ENCODE measurements at regions not wholly inside any gene's neighbourhood (a gene's known extent, or its start where the extent isn't known, plus 50 kb on each side); places are given as distances from the start of the nearest gene placed in this dataset.

DNA sequence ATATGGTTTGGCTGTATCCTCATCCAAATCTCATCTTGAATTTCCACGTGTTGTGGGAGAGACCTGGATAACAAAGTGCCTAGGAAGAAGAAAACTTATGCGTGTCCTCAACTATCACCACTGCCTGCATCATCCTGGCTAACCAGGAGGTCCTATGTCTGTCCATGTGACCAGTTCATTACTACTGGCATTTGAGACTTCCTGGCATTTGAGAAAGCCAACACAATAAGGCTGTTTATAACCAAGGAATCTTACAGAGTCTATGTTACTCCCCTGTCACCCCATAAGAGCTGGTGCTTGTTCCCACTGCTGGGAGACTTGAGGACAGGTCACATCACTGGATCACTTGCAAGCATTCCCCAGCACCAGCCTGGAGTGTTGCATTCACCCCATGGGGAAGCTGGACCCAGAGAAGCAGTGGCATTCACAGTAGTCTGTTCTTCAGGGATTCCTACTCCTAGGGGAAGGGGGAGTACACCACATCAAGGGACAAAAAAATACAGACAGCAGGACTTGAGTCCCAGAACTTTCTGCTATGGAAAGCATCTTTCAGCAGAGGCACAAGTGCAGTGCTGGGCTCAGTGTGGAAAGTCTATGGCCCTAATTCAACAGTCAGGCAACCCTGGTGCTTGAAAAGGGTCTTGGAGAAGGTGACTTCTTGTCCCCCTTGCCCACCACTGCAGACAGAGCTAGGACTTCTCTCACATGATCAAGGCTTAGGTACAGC is 717.1 kb downstream of the SEMA5A start:
- TF ChIP-seq, protein P1, sequence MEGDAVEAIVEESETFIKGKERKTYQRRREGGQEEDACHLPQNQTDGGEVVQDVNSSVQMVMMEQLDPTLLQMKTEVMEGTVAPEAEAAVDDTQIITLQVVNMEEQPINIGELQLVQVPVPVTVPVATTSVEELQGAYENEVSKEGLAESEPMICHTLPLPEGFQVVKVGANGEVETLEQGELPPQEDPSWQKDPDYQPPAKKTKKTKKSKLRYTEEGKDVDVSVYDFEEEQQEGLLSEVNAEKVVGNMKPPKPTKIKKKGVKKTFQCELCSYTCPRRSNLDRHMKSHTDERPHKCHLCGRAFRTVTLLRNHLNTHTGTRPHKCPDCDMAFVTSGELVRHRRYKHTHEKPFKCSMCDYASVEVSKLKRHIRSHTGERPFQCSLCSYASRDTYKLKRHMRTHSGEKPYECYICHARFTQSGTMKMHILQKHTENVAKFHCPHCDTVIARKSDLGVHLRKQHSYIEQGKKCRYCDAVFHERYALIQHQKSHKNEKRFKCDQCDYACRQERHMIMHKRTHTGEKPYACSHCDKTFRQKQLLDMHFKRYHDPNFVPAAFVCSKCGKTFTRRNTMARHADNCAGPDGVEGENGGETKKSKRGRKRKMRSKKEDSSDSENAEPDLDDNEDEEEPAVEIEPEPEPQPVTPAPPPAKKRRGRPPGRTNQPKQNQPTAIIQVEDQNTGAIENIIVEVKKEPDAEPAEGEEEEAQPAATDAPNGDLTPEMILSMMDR (IDR thresholded peaks at IDR 0.05), result no peak

DNA sequence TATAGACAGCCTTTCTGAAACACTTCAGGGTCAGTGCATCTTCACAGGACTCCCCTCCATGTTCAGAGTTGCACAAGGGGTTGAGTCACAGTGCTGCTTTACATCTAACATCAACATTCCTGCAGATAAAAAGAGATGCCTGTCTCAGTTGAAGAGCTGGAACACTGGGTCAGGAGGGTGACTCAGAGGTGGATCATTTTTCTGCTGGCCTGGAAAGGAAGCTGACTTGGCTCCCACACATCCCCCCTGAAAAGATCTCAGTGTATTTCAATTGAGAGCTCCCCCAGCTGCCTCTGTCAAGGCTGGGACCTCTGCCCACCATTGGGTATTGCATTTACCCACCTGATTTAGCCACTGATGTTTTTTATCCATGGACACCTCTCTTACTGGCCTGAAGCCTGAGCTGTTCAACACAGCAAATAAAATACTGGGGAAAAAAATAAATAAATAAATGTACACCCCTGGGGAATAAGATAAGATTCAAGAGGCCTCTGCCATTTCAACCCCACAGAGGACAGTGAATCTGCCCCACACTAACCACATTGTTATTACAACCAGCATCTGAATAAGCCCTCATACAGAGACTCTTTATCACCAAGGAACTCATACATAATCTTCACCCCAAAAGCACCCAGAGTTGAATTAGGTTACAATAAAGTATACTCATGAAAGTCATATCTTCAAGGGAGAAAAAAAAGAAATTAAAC is 716.4 kb downstream of the SEMA5A start:
- TF ChIP-seq, protein P1 (IDR thresholded peaks at IDR 0.05), result no peak

DNA sequence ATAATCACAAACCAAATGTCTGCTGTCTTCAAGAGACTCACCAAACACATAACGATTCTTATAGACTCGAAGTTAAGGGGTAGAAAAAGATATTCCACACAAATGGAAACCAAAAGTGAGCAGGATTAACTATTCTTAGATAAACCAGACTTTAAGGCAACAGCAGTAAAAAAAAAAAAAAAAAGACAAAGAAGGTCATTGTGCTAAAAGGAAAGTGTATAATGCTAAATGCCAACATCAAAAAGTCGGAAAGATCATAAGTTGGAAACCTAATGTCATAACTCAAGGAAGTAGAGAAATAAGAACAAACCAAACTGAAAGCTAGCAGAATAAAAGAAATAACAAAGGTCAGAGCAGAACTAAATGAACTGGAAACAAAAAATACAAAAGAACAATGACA is 714.6 kb downstream of the SEMA5A start:
- TF ChIP-seq, protein P1 (IDR thresholded peaks at IDR 0.05), result no peak

DNA sequence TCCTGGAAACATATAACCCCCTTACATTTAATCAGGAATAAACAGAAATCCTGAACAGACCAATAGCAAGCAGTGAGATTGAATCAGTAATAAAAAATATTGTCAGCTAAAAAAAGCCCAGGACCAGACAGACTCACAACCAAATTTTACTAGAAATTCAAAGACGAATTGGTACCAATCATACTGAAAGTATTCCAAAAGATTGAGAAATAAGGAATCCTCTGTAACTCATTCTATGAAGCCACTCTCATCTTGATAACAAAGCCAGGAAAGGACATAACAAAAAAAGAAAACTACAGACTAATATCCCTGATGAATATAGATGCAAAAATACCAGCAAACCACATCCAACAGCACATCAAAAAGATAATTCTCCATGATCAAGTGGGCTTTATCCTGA is 714.0 kb downstream of the SEMA5A start:
- TF ChIP-seq, protein P1 (IDR thresholded peaks at IDR 0.05), result no peak

DNA sequence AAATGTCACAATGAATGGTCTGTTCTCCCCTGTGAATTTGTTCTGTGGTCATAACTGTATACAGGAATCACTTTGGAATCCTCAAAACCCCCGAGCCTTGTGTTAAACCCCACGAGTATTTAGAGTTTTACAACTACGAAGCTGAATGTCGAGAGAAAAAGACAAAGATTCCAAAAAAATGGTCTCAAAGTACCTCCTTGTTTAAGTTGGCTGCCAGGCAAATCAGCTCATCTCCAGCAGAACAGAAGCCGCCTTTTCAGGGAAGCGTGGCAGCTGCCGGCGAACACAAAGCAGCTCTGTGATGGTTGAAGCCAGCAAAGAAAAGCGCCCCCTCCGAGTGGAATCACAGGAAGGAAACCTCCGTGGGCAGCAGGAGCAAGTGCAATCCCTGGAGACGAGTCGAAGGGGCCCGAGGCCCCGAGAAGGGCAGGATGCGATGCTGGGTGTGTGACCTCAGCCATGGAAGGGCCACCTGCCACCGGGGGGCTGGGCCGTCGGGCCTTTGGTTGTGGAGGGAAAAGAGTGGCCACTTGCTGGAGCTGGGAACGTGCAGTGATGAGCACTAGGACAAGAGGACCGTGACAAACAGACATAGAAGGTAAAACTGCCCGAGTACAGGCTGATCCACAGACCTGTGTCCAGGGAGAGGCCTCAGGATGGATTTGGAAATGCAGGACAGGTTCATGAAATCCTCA is 706.4 kb downstream of the SEMA5A start:
- TF ChIP-seq, protein P1 (IDR thresholded peaks at IDR 0.05), result no peak

DNA sequence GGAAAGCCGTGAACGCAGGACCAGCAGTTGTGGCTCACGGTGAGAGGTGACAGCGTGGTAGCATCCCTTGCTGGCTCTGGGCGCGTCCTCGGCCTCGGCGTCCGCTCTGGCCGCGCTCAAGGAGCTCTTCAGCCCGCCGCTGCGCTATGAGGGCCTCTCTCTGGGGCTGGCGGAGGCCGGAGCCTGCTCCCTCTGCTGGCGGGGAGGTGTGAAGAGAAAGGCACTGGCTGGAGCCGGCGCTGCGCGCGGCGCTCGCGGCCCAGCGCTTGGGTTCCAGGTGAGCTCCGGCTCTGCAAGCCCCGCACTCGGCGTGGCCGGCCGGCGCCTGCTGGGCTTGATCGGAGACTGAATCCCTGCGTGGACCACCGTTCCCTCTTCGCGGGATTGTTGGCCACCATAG is 705.6 kb downstream of the SEMA5A start:
- TF ChIP-seq, protein P1 (IDR thresholded peaks at IDR 0.05), result no peak

DNA sequence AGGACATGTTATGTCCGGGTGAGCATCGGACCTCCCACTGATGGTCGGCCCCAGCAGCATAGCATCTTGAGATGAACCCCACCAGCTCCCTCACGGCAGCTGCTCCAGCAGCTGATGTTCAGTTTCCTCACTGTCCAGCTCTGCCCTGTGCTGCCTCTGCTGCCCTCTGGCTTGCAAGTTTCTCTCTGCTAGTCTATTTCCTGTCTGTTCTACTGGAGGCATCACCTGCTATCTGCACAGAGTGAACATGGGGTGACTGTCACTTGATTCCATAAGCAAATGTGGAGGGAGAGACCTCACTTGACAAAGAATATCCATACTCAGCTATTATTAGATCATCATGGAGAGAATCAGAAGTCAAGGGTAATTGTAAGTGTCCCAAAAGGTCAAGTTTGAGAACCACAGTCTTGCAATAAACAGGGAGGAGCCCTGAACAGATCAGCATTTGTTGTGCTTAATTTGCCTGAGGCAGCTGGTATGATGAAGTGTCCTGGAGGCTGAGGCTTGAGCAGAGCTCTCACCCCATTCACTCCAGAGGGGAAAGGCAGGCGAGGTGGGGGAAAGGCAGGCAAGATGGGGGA is 702.8 kb downstream of the SEMA5A start:
- TF ChIP-seq, protein P1 (IDR thresholded peaks at IDR 0.05), result no peak

Measured in LNCAP (cell line).